Pancreas (tissue), 10 donors: ENCODE measurements at regions not wholly inside any gene's neighbourhood (a gene's known extent, or its start where the extent isn't known, plus 50 kb on each side); places are given as distances from the start of the nearest gene placed in this dataset.
A peak's percentile ranks its signal among the peaks of the same experiment; 100 is the strongest.

Source experiments
- ATAC-seq, 4 donors: fragments of 200-7000 bp; cut with Tn5 transposase; one replicate each; pipeline versions ENCODE4 v1.8.0 to v1.9.1; 2020; ENCODE audit warnings: mild to moderate bottlenecking in 4 of 4, moderate library complexity in 4 of 4
- DNase-seq, 6 donors: peaks; one replicate each; pipeline ENCODE4 v3.0.0-alpha.2; 2020
- FAIRE-seq: peaks from 2 replicates; lab custom pipeline; 2012; peaks lifted over from hg19 to GRCh38; lab: Jason Lieb, UNC
- H3K27ac ChIP-seq, 4 donors: fragments of 200-600 bp; sonication (generic); 1 replicate in 3 of 4; 2 replicates in 1 of 4; pipeline versions ENCODE4 v1.5.0 to v1.8.0; 2020
- H3K27me3 ChIP-seq, 4 donors: fragments of 200-600 bp; one replicate each; pipeline ENCODE4 v1.8.0; 2021
- H3K36me3 ChIP-seq, 3 donors: fragments of 200-600 bp; sonication (generic) in 1 of 3; one replicate each; pipeline versions ENCODE4 v1.5.0 to v1.8.0; 2020 to 2021
- H3K4me1 ChIP-seq, 3 donors: fragments of 200-600 bp; one replicate each; pipeline ENCODE4 v1.8.0; 2021
- H3K4me3 ChIP-seq, 4 donors: fragments of 200-600 bp; sonication (generic) in 2 of 4; one replicate each; pipeline versions ENCODE4 v1.5.0 to v1.8.0; 2020 to 2021
- H3K9me3 ChIP-seq, 4 donors: fragments of 200-600 bp; one replicate each; pipeline ENCODE4 v1.8.0; 2021
- WGBS, 2 donors: extraction: QIAGEN DNeasy Blood & Tissue Kit; methylation state at CpG; one replicate each; pipeline ENCODE4 v1.1.7; 2013; 5-methylcytosine and 5-hydroxymethylcytosine counted together
- intact Hi-C, 3 donors: fragments of 100-400 bp; cut with DNase I; formaldehyde crosslinking; loops; one replicate each; pipeline versions ENCODE4 v1.11.1 to v1.14.2; 2022
- TF ChIP-seq, protein P1 (sequence below), 4 donors: fragments of 200-600 bp; sonication (generic) in 3 of 4; IDR thresholded peaks; one replicate each; pipeline versions ENCODE4 v1.5.0 to v1.8.0; 2021; ENCODE audit warnings: antibody characterized with exemption in 4 of 4
- donor health status: healthy with polysubstance abuse.
- donor health status: DM: no; HTN: no; CAD: no; lungs with moderate emphysema.
- donor health status: DM: no; HTN: no; CAD: no.
- donor health status: control.
- donor health status: control.
- donor health status: Bipolar disorder and iron deficiency.
- donor health status: DM: yes; HTN: yes; CAD: no.
- donor health status: DM: no; HTN: no; CAD: no.
- donor health status: DM: no; HTN: no; CAD: no.
- donor health status: DM: yes; HTN: yes; CAD: no.

DNA sequence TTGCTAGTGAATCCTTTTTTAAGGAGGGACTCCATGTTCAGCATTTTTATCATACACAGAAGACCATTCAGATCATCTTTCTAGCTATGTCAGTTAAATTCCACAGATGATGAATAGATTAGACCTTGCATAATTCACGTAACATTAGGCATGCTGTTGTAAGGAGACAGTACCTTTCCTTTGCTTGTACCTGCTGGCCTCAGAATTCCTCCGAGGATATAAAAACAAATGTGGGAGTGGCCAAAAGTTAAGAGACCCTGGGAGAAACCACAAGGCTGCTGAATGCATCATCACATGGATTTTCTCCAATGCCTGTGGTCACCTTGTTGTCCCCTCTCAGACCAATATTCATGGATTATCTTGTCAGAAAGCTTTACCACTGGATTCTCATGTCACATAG, 201.4 kb downstream of the MAGEB17 start:
- H3K27ac ChIP-seq: no peak overlapping the region
- ATAC-seq: no peak
- no peaks in the 10 kb centered on the region for H3K27me3 ChIP-seq
- TF ChIP-seq, protein P1, sequence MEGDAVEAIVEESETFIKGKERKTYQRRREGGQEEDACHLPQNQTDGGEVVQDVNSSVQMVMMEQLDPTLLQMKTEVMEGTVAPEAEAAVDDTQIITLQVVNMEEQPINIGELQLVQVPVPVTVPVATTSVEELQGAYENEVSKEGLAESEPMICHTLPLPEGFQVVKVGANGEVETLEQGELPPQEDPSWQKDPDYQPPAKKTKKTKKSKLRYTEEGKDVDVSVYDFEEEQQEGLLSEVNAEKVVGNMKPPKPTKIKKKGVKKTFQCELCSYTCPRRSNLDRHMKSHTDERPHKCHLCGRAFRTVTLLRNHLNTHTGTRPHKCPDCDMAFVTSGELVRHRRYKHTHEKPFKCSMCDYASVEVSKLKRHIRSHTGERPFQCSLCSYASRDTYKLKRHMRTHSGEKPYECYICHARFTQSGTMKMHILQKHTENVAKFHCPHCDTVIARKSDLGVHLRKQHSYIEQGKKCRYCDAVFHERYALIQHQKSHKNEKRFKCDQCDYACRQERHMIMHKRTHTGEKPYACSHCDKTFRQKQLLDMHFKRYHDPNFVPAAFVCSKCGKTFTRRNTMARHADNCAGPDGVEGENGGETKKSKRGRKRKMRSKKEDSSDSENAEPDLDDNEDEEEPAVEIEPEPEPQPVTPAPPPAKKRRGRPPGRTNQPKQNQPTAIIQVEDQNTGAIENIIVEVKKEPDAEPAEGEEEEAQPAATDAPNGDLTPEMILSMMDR (IDR thresholded peaks at IDR 0.05): no peak
- H3K4me1 ChIP-seq: no peaks in the 10 kb centered on the region
- FAIRE-seq: no peak
- no peaks in the 10 kb centered on the region for H3K9me3 ChIP-seq
- 56 to 60% methylated on average over 2 of the region's 2 CpGs for WGBS, 2 donors
- DNase-seq: no peak
- H3K4me3 ChIP-seq: no peak overlapping the region
- H3K36me3 ChIP-seq: no peaks in the 10 kb centered on the region
- intact Hi-C loops: no loop called here

DNA sequence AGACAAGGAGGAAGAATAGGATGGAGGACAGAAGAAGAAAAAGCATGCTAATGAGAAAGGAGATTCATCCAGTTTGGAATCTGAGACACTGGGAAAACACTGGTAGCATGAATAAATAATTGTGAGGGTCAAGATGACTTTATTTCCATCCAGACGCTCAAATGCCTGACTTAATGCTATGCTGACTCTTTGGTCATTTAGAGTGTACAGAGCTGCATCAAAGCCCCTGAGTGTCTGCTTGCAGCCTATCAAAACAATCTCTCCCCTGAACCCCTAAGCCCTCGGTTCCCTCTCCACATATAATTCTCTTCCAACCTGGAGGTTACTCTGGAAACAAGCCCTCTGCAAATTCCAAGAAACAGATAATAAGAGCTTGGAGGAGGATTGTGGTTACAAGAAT, 208.8 kb downstream of the MAGEB17 start:
- TF ChIP-seq, protein P1 (IDR thresholded peaks at IDR 0.05): no peak
- DNase-seq (no peak), FAIRE-seq (no peak), ATAC-seq (no peak)
- WGBS, 2 donors: 71 to 75% methylated on average over 2 of the region's 2 CpGs
- Histone ChIP-seq H3K4me1 (no peaks in the 10 kb centered on the region), H3K36me3 (no peaks in the 10 kb centered on the region), H3K27me3 (no peaks in the 10 kb centered on the region), H3K9me3 (no peaks in the 10 kb centered on the region), H3K27ac (no peak overlapping the region), H3K4me3 (no peak overlapping the region)
- intact Hi-C loops: no loop called here

DNA sequence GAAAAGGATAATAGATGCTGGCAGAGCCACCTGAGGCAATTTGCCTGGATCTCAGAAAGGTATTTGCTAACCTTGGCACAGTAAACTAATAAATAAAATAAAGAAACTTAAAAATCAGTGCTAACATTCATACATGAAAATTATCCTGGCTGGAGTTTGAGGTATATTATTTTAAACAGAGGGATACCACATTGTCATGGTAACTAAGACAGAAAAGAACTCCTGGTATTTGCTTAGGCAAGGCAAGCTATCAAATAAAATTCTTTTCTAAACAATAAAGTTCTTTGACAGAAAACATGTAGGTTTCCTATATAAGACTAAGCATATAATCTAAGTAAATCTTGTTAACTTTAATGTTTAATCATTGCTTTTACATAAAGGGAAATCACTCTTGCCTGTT, 218.8 kb downstream of the MAGEB17 start:
- no peak overlapping the region for H3K27ac ChIP-seq
- FAIRE-seq: no peak
- TF ChIP-seq, protein P1 (IDR thresholded peaks at IDR 0.05): no peak

DNA sequence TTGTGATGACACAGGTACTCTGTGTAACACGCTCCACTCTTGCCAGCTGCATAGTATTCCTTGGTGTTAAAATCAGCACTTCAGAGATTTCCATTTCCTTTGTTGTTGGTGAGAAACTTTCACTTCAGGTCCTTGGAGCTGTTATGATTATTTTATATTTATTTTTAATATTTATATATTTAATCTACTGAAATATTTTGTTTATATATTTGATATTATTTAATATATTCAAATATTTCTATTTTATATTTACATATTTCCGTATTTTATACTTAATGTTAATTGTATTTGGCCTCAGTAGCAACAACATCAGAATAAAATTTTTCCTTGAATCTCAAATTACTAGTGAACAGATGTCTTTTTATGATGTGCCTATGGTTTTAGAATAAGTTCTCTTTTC, 225.3 kb downstream of the MAGEB17 start:
- H3K4me3 ChIP-seq: no peak overlapping the region
- H3K27me3 ChIP-seq: peaks cover 0 to 6% (median 0%) of the 10 kb centered on the region in 4 donors
- WGBS, 2 donors: 91 to 94% methylated on average over 2 of the region's 2 CpGs
- DNase-seq: no peak
- ATAC-seq: no peak
- no peaks in the 10 kb centered on the region for H3K4me1 ChIP-seq
- no peaks in the 10 kb centered on the region for H3K36me3 ChIP-seq
- intact Hi-C loops: no loop called here
- H3K9me3 ChIP-seq: no peaks in the 10 kb centered on the region
- H3K27ac ChIP-seq: no peak overlapping the region
- TF ChIP-seq, protein P1 (IDR thresholded peaks at IDR 0.05): no peak
- FAIRE-seq: peak; percentile 94

More for the DNA sequence above, 218.8 kb downstream of the MAGEB17 start:
- Histone ChIP-seq H3K4me3 (no peak overlapping the region), H3K36me3 (no peaks in the 10 kb centered on the region), H3K4me1 (no peaks in the 10 kb centered on the region), H3K9me3 (no peaks in the 10 kb centered on the region), H3K27me3 (peaks cover 0 to 6% (median 0%) of the 10 kb centered on the region in 4 donors)
- no peak for DNase-seq
- ATAC-seq: no peak
- intact Hi-C loops: no loop called here

DNA sequence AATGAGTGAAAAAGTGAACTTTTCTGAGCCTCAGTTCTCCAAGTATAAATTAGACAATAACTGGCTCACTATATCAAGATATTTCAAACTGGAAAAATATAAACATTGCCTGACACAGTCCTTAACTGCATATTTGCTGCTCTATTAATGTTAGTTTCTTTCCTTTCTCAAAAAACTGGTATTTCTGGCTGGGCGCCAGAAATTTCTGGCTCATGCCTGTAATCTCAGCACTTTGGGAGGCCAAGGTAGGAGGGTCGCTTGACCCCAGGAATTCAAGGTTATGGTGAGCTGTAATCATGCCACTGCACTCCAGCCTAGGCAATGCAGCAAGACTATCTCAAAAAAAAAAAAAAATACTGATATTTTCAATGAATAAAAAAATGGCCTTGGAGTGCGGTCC, 227.0 kb downstream of the MAGEB17 start:
- intact Hi-C loops: no loop called here
- WGBS, 2 donors: 43 to 46% methylated on average over 3 of the region's 3 CpGs
- DNase-seq: no peak
- Histone ChIP-seq H3K4me3 (no peak overlapping the region), H3K9me3 (no peaks in the 10 kb centered on the region), H3K36me3 (no peaks in the 10 kb centered on the region), H3K27me3 (peaks cover 0 to under 1% (median 0%) of the 10 kb centered on the region in 4 donors), H3K27ac (no peak overlapping the region), H3K4me1 (no peaks in the 10 kb centered on the region)
- no peak for FAIRE-seq
- ATAC-seq: no peak
- TF ChIP-seq, protein P1 (IDR thresholded peaks at IDR 0.05): no peak
